SK-N-SH (cell line): ENCODE measurements at regions not wholly inside any gene's neighbourhood (a gene's known extent, or its start where the extent isn't known, plus 50 kb on each side); places are given as distances from the start of the nearest gene placed in this dataset.

ENCODE experiments used
- CTCF ChIA-PET: fragments of 300-600, 350-600 bp; formaldehyde crosslinking; extraction: SDS; loops from one replicate; lab custom pipeline; 2021; lab: Yijun Ruan, JAX
- POLR2A ChIA-PET: fragments of 350-600 bp; sonication (Branson Sonifier 250); formaldehyde crosslinking; extraction: SDS; loops from one replicate; lab custom pipeline; 2020; ENCODE audit warnings: antibody characterized with exemption, inconsistent platforms; lab: Yijun Ruan, JAX
- DNase-seq: peaks from one replicate; pipeline ENCODE4 v3.0.0; 2012
- H2AFZ ChIP-seq: fragments of 200-600 bp; sonication (generic); 2 replicates; pipeline ENCODE4 v1.8.1; 2016; ENCODE audit warnings: antibody characterized with exemption, mild to moderate bottlenecking, low read depth
- H3F3A ChIP-seq: fragments of 200-600 bp; sonication (generic); replicated peaks from 2 replicates; pipeline ENCODE3; 2016; ENCODE audit warnings: antibody characterized with exemption, mild to moderate bottlenecking; ENCODE audit not compliant: insufficient read depth
- H3K27ac ChIP-seq, 2 experiments: fragments of 200-500 bp in 1 of 2; fragments of 200-600 bp in 1 of 2; sonication (Bioruptor generic) in 1 of 2; sonication (generic), shearing (Covaris generic) in 1 of 2; 2 replicates each; pipeline versions ENCODE4 v1.5.1 to v1.6.1; 2014 to 2016; ENCODE audit warnings: low read depth in 2 of 2, inconsistent platforms in 1 of 2, low read length in 1 of 2, mild to moderate bottlenecking in 1 of 2, mixed read lengths in 1 of 2
- H3K27me3 ChIP-seq: fragments of 200-600 bp; sonication (generic), shearing (Covaris generic); 2 replicates; pipeline ENCODE4 v1.6.1; 2016; ENCODE audit warnings: mixed run types; ENCODE audit not compliant: insufficient read depth
- H3K36me3 ChIP-seq, 2 experiments: fragments of 200-500 bp in 1 of 2; fragments of 200-600 bp in 1 of 2; sonication (Bioruptor generic) in 1 of 2; sonication (generic) in 1 of 2; replicated peaks in 1 of 2; 2 replicates each; pipeline versions ENCODE3 to v1.5.1; 2014 to 2016; ENCODE audit warnings: low read length in 1 of 2, mild to moderate bottlenecking in 1 of 2; ENCODE audit not compliant: insufficient read depth in 2 of 2, control insufficient read depth in 1 of 2
- H3K4me1 ChIP-seq, 2 experiments: fragments of 200-500 bp in 1 of 2; fragments of 200-600 bp in 1 of 2; sonication (Bioruptor generic) in 1 of 2; sonication (generic), shearing (Covaris generic) in 1 of 2; 2 replicates each; pipeline versions ENCODE4 v1.5.1 to v1.6.1; 2014 to 2016; ENCODE audit warnings: low read depth in 1 of 2, low read length in 1 of 2, mixed run types in 1 of 2; ENCODE audit not compliant: insufficient read depth in 2 of 2, control insufficient read depth in 1 of 2
- H3K4me2 ChIP-seq: fragments of 200-600 bp; sonication (generic), shearing (Covaris generic); 2 replicates; pipeline ENCODE4 v1.6.1; 2017; ENCODE audit warnings: mixed run types
- H3K4me3 ChIP-seq, 2 experiments: fragments of 200-500 bp in 1 of 2; fragments of 200-600 bp in 1 of 2; sonication (Bioruptor generic) in 1 of 2; sonication (generic), shearing (Covaris generic) in 1 of 2; 2 replicates each; pipeline versions ENCODE4 v1.5.1 to v1.8.1; 2014 to 2016; ENCODE audit warnings: low read depth in 2 of 2, inconsistent platforms in 1 of 2, low read length in 1 of 2, mild to moderate bottlenecking in 1 of 2, mixed read lengths in 1 of 2, moderate library complexity in 1 of 2
- H3K79me2 ChIP-seq: fragments of 200-600 bp; sonication (generic); 2 replicates; pipeline ENCODE4 v1.8.1; 2017; ENCODE audit warnings: mild to moderate bottlenecking; ENCODE audit not compliant: insufficient read depth
- H3K9ac ChIP-seq: fragments of 200-600 bp; sonication (generic); 2 replicates; pipeline ENCODE4 v1.6.1; 2017; ENCODE audit warnings: mixed run types
- H3K9me2 ChIP-seq: fragments of 200-600 bp; sonication (generic); 2 replicates; pipeline ENCODE4 v1.6.1; 2017; ENCODE audit warnings: mixed run types
- H3K9me3 ChIP-seq: fragments of 200-600 bp; sonication (generic); 2 replicates; pipeline ENCODE4 v1.6.1; 2017; ENCODE audit warnings: mixed run types, mild to moderate bottlenecking, moderate library complexity
- H4K20me1 ChIP-seq: fragments of 200-600 bp; sonication (generic); 2 replicates; pipeline ENCODE4 v1.6.1; 2017; ENCODE audit warnings: mild to moderate bottlenecking, mixed run types; ENCODE audit not compliant: insufficient read depth
- ELF1 ChIP-seq: IDR thresholded peaks from 2 replicates; pipeline ENCODE4 v1.4.0; 2012
- EP300 ChIP-seq, 2 experiments: IDR thresholded peaks; 2 replicates each; pipeline versions ENCODE4 v1.4.0 to v1.6.1; 2012; ENCODE audit warnings: borderline replicate concordance in 1 of 2, low read depth in 1 of 2, low read length in 1 of 2
- EZH2phosphoT487 ChIP-seq: fragments of 200-600 bp; sonication (generic); IDR thresholded peaks from 2 replicates; pipeline ENCODE4 v1.6.1; 2017; ENCODE audit warnings: low read depth, mixed run types, mild to moderate bottlenecking, antibody characterized with exemption, moderate library complexity, borderline replicate concordance
- FOSL2 ChIP-seq: IDR thresholded peaks from 2 replicates; pipeline ENCODE4 v1.4.0; 2012; ENCODE audit warnings: low read depth, mild to moderate bottlenecking, moderate library complexity, borderline replicate concordance
- FOXM1 ChIP-seq: IDR thresholded peaks from 2 replicates; pipeline ENCODE4 v1.4.0; 2012; ENCODE audit warnings: low read depth, mild to moderate bottlenecking
- GATA2 ChIP-seq: sonication (generic); formaldehyde crosslinking; IDR thresholded peaks from 2 replicates; pipeline ENCODE4 v1.5.0; 2020; ENCODE audit warnings: mild to moderate bottlenecking, missing genetic modification reagents
- JUND ChIP-seq: IDR thresholded peaks from 2 replicates; pipeline ENCODE4 v1.4.0; 2012
- MEF2A ChIP-seq: IDR thresholded peaks from 2 replicates; pipeline ENCODE4 v1.4.0; 2012; ENCODE audit warnings: low read depth, borderline replicate concordance
- MXI1 ChIP-seq: IDR thresholded peaks from 2 replicates; pipeline ENCODE4 v1.6.1; 2012; ENCODE audit warnings: mild to moderate bottlenecking, low read depth, low read length, improper control_type of control experiment
- NRF1 ChIP-seq: IDR thresholded peaks from 2 replicates; pipeline ENCODE4 v1.6.1; 2012; ENCODE audit warnings: low read depth, mild to moderate bottlenecking, low read length
- RCOR1 ChIP-seq: fragments of 150-350 bp; IDR thresholded peaks from 2 replicates; pipeline ENCODE4 v1.6.1; 2017; ENCODE audit warnings: antibody characterized with exemption, low read length
- REST ChIP-seq: IDR thresholded peaks from 2 replicates; pipeline ENCODE4 v1.6.1; 2012; ENCODE audit warnings: mild to moderate bottlenecking, low read depth, low read length, moderate library complexity
- SMC3 ChIP-seq: IDR thresholded peaks from 2 replicates; pipeline ENCODE4 v1.6.1; 2012; ENCODE audit warnings: low read depth, low read length, improper control_type of control experiment
- TAF1 ChIP-seq: IDR thresholded peaks from 2 replicates; pipeline ENCODE4 v1.6.1; 2012; ENCODE audit warnings: low read depth, mild to moderate bottlenecking, low read length, moderate library complexity, borderline replicate concordance
- TCF12 ChIP-seq: IDR thresholded peaks from 2 replicates; pipeline ENCODE4 v1.4.0; 2012
- USF2 ChIP-seq: fragments of 150-350 bp; IDR thresholded peaks from 2 replicates; pipeline ENCODE4 v1.6.1; 2017; ENCODE audit warnings: antibody characterized with exemption, low read length, low read depth, borderline replicate concordance
- YY1 ChIP-seq: IDR thresholded peaks from 2 replicates; pipeline ENCODE4 v1.4.0; 2012; ENCODE audit warnings: low read depth, mild to moderate bottlenecking
- ZBTB33 ChIP-seq: IDR thresholded peaks from 2 replicates; pipeline ENCODE4 v1.4.0; 2012; ENCODE audit warnings: low read depth, borderline replicate concordance
- WGBS: methylation state at CpG from one replicate; pipeline ENCODE4 v1.1.6; 2017; ENCODE audit warnings: low lambda C conversion rate; 5-methylcytosine and 5-hydroxymethylcytosine counted together

- TF ChIP-seq ZBTB33: no peak
- no peak for TF ChIP-seq MEF2A
- no peak for TF ChIP-seq ELF1
- TF ChIP-seq, all 33 proteins: peak for 0
Observed at GRCh38 chr20:22288156-22288555, 296.2 kb downstream of the FOXA2 start (continued).

GRCh38 chr20:22285555-22285954, 298.8 kb downstream of the FOXA2 start:
- Histone ChIP-seq H3K4me3 (no peak overlapping the region), H4K20me1 (no peaks in the 10 kb centered on the region), H3K36me3 (no peaks in the 10 kb centered on the region), H3F3A (no peaks in the 10 kb centered on the region), H3K9ac (no peak overlapping the region), H3K27me3 (no peaks in the 10 kb centered on the region), H2AFZ (no peak overlapping the region), H3K4me2 (no peak overlapping the region), H3K9me2 (no peaks in the 10 kb centered on the region), H3K9me3 (no peaks in the 10 kb centered on the region), H3K27ac (no peak overlapping the region), H3K79me2 (no peaks in the 10 kb centered on the region), H3K4me1 (no peaks in the 10 kb centered on the region)
- POLR2A ChIA-PET: no interaction called here
- TF ChIP-seq TCF12 (no peak), USF2 (no peak), JUND (no peak), MXI1 (no peak), RCOR1 (no peak), GATA2 (CRISPR knock-in tag) (no peak), FOXM1 (no peak), NRF1 (no peak), SMC3 (no peak), ZBTB33 (no peak), EP300 (IDR thresholded peaks at IDR 0.05; ENCODE audit: borderline replicate concordance in 1 of 2, low read depth in 1 of 2, low read length in 1 of 2) (no peak), YY1 (no peak), EZH2phosphoT487 (no peak), TAF1 (no peak), REST (no peak), FOSL2 (no peak)
- 0% methylated on average over 1 of the region's 1 CpG for WGBS
- CTCF ChIA-PET: no interaction called here
- DNase-seq: no peak
